Cardiac muscle cell (in vitro differentiated cells and primary cell): ENCODE measurements at regions not wholly inside any gene's neighbourhood (a gene's known extent, or its start where the extent isn't known, plus 50 kb on each side); places are given as distances from the start of the nearest gene placed in this dataset.

Experiments used
- DNase-seq, 2 donors: peaks; one replicate each; pipeline versions ENCODE4 v3.0.0 to v3.0.0-alpha.2; 2010 to 2017; ENCODE audit warnings: low read depth in 1 of 2, low spot score in 1 of 2
- H3K27ac ChIP-seq: fragments of 200-600 bp; sonication (generic); 2 replicates; pipeline ENCODE4 v1.5.1; 2016
- H3K27me3 ChIP-seq: fragments of 200-600 bp; sonication (generic); 2 replicates; pipeline ENCODE4 v1.6.0; 2016; ENCODE audit warnings: control low read depth
- H3K36me3 ChIP-seq: fragments of 200-600 bp; sonication (generic); 2 replicates; pipeline ENCODE4 v1.5.1; 2016; ENCODE audit warnings: control low read depth
- H3K4me1 ChIP-seq: fragments of 200-600 bp; sonication (generic); 2 replicates; pipeline ENCODE4 v1.8.1; 2017; ENCODE audit warnings: low read depth, mild to moderate bottlenecking, mixed run types
- H3K4me3 ChIP-seq: fragments of 200-600 bp; sonication (generic); 2 replicates; pipeline ENCODE4 v1.5.1; 2016; ENCODE audit warnings: mild to moderate bottlenecking
- H3K9me3 ChIP-seq: fragments of 200-600 bp; sonication (generic); 2 replicates; pipeline ENCODE4 v1.5.1; 2017; ENCODE audit warnings: low read depth, mild to moderate bottlenecking, control low read depth
- TF ChIP-seq, protein P1 (sequence below): IDR thresholded peaks from 2 replicates; pipeline ENCODE4 v1.5.1; 2012; ENCODE audit warnings: low read depth, mild to moderate bottlenecking, low read length

DNA sequence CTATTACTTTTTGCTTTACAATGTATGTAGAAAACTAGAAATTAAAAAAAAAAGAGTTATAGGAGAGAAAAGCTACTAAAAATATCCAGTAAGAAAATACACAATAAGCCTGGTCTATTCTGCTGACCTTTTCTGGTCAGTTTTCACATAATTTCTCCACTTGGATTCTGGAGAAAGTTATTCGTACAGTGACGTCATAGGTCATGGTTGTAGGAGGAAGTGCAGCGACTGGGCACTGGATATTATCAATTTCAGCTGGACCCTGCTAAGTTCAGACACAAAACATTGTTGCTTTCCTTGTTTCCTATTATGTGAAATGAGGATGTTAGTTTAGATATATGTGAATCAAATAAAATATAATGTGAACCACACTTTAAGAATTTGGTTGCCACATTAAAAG is 201.2 kb downstream of the MTRR start:
- TF ChIP-seq, protein P1, sequence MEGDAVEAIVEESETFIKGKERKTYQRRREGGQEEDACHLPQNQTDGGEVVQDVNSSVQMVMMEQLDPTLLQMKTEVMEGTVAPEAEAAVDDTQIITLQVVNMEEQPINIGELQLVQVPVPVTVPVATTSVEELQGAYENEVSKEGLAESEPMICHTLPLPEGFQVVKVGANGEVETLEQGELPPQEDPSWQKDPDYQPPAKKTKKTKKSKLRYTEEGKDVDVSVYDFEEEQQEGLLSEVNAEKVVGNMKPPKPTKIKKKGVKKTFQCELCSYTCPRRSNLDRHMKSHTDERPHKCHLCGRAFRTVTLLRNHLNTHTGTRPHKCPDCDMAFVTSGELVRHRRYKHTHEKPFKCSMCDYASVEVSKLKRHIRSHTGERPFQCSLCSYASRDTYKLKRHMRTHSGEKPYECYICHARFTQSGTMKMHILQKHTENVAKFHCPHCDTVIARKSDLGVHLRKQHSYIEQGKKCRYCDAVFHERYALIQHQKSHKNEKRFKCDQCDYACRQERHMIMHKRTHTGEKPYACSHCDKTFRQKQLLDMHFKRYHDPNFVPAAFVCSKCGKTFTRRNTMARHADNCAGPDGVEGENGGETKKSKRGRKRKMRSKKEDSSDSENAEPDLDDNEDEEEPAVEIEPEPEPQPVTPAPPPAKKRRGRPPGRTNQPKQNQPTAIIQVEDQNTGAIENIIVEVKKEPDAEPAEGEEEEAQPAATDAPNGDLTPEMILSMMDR = no peak
- no peak overlapping the region for H3K27ac ChIP-seq
- DNase-seq = no peak
- no peaks in the 10 kb centered on the region for H3K27me3 ChIP-seq
- H3K4me1 ChIP-seq = no peaks in the 10 kb centered on the region
- H3K9me3 ChIP-seq = no peaks in the 10 kb centered on the region
- no peaks in the 10 kb centered on the region for H3K36me3 ChIP-seq
- H3K4me3 ChIP-seq = no peak overlapping the region

DNA sequence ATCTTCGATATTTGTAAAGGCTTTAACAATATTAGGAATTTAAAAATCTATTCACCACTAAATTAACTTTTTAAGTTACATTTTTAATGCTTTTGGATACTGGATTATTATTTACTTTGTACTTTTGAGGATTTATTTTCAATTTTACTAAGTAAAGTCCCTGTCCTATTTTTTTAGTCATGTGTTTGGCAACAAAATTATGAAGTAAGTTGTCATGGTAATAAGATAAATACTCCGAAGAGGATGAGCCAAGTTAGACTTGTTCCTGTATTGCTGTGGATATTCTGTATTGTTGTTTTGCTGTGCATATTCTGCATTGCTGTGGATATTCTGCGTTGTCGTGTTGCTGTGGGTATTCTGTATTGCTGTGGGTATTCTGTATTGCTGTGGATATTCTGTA is 210.1 kb downstream of the MTRR start:
- Histone ChIP-seq H3K27me3 (no peaks in the 10 kb centered on the region), H3K9me3 (no peaks in the 10 kb centered on the region), H3K4me1 (no peaks in the 10 kb centered on the region), H3K36me3 (no peaks in the 10 kb centered on the region), H3K27ac (no peak overlapping the region), H3K4me3 (no peak overlapping the region)
- DNase-seq = no peak
- TF ChIP-seq, protein P1 = no peak

DNA sequence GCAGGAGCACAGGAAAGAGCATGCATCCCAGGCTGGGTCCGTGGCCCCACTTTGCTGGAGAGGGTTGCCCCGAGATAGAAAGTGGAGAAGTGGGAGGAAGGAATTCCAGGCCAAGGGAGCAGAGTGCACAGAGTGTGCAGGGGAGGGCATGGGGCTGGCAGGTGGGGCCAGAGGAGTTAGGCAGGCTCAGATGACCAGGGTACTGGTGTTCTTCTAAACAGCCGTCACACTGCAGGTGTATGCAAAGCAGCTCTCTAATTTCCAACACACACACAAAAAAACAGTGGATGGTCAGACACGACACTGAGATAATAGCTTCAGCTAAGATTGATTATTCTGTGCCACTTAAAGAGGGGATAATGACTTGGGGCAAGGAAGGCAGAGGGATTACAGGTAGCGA is 212.2 kb downstream of the MTRR start:
- no peak for DNase-seq
- H3K4me3 ChIP-seq = no peak overlapping the region
- TF ChIP-seq, protein P1 = no peak
- H3K36me3 ChIP-seq = no peaks in the 10 kb centered on the region
- no peaks in the 10 kb centered on the region for H3K4me1 ChIP-seq
- H3K27ac ChIP-seq = no peak overlapping the region
- no peaks in the 10 kb centered on the region for H3K9me3 ChIP-seq
- no peaks in the 10 kb centered on the region for H3K27me3 ChIP-seq

DNA sequence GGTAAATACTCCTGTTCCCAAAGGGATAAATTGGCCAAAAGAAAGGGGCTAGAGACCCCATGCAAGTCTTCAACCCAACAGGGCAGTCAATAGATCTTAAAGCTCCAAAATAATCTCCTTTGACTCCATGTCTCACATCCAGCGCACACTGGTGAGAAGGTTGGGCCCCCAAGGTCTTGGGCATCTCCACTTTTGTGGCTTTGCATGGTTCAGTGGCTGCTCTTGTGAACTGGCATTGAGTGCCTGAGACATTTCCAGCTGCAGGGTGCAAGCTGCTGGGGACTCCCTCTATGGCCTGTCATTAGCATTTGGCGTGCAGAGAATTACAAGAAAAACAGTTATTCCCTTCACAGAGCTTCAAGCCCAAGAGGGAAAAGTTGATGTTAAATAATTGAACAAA is 224.7 kb downstream of the MTRR start:
- DNase-seq = no peak
- Histone ChIP-seq H3K27me3 (no peaks in the 10 kb centered on the region), H3K27ac (no peak overlapping the region), H3K36me3 (no peaks in the 10 kb centered on the region), H3K4me1 (no peaks in the 10 kb centered on the region), H3K9me3 (no peaks in the 10 kb centered on the region), H3K4me3 (no peak overlapping the region)
- TF ChIP-seq, protein P1 = no peak

GRCh38 chr5:8094304-8094703 is 225.4 kb downstream of the MTRR start:
- TF ChIP-seq, protein P1 = no peak
- no peaks in the 10 kb centered on the region for H3K9me3 ChIP-seq
- H3K27ac ChIP-seq = no peak overlapping the region
- no peaks in the 10 kb centered on the region for H3K27me3 ChIP-seq
- no peak for DNase-seq
- H3K4me1 ChIP-seq = no peaks in the 10 kb centered on the region
- H3K4me3 ChIP-seq = no peak overlapping the region
- H3K36me3 ChIP-seq = no peaks in the 10 kb centered on the region

DNA sequence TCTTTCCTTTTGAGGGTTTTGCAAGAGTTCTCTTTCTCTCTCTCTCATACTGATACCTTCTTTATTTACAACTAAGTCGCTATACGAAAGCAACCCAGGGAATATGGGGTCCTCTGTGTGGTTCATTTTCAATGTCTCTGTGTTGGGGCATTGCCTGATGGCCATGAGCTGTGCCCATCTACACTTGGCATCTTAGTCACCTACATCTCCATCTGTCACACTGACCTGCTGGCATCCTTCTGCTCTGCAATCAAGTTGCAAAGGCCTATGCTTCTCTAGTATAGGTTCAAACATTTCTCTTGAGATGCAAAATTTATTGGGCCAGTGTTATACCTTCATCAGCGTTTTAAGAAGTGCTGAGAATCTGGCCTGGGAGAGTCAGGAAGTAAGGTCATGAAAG is 228.2 kb downstream of the MTRR start:
- no peak overlapping the region for H3K4me3 ChIP-seq
- H3K27ac ChIP-seq = no peak overlapping the region
- no peak for DNase-seq
- no peaks in the 10 kb centered on the region for H3K4me1 ChIP-seq
- TF ChIP-seq, protein P1 = no peak
- no peaks in the 10 kb centered on the region for H3K9me3 ChIP-seq
- no peaks in the 10 kb centered on the region for H3K36me3 ChIP-seq
- no peaks in the 10 kb centered on the region for H3K27me3 ChIP-seq
